ENCODE measurements at regions not wholly inside any gene's neighbourhood (a gene's known extent, or its start where the extent isn't known, plus 50 kb on each side); places are given as distances from the start of the nearest gene placed in this dataset.

DNA sequence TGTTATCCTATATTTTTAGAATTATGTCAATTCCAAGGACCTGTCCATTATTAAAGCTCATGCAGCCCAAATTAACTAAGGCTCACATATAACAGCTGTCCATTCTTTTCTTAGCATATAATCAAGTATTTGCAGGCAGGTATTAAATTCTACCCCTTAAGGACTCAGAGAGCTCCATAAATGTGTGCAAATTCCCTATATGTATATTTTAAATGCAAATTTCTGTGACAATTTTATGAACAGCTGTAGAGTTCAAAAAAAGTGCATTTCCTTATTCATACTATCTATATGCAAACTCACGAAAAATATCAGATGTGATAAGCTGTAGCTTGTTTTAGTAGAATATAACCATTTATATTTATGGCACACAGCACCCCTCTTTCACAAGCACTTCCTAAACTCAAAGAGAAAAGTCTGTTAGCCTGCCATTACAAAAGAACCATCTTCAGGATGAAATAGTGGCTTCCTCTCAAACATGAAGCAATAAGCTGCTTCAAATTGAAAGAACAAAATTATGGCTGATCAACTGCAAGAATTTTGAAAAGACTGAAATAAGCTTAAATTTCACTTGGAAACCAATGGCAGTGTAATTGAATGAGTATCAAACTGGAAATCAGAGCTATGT is 155.0 kb upstream of the REG3G start:
- H3K27ac ChIP-seq, result no peak overlapping the region
- no peak for TF ChIP-seq CTCF (IDR thresholded peaks at IDR 0.05)
- H3K4me3 ChIP-seq, result no peak overlapping the region
- no peak for DNase-seq (ENCODE audit: low spot score)

DNA sequence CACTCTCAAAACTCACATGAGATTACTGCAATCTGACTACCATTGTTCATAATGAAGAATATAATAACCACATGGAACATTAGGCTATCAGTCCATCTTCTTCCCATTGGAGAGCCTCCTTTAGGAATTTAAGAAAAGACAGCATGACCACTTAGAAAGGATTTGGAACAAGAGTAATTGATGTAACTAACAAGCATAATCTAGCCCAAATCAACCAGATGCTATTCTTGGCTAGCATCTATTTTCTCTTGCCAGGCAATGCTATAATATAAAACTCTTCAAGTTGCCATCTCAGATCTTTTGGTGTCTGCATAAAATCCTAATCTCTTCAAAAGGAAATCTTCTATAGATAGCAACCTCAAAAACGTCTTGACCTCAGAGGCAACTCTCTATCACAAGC is 152.0 kb upstream of the REG3G start:
- TF ChIP-seq CTCF (IDR thresholded peaks at IDR 0.05), result no peak
- no peak overlapping the region for H3K4me3 ChIP-seq
- DNase-seq (ENCODE audit: low spot score), result no peak
- H3K27ac ChIP-seq, result no peak overlapping the region

DNA sequence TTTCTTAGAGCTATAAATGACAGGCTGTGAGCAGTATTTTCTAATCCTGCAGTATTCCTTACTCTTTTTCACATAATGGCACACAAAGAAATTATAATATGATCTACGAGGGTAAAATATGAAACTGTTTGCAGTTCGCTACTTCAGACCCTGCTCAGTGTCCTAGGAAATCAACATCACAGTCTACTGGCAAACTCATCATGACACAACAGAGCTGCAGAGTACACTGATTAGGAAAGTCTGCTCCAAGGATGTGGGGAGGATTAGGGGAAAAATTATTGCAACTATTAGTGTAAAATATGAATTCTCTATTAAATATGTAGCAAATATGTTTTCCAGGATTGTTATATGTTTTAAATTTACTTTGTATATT is 149.2 kb upstream of the REG3G start:
- no peak overlapping the region for H3K27ac ChIP-seq
- TF ChIP-seq CTCF (IDR thresholded peaks at IDR 0.05), result no peak
- H3K4me3 ChIP-seq, result no peak overlapping the region
- no peak for DNase-seq (ENCODE audit: low spot score)

GRCh38 chr2:78887446-78887845 is 138.1 kb upstream of the REG3G start:
- no peak for TF ChIP-seq CTCF (IDR thresholded peaks at IDR 0.05)
- no peak for DNase-seq (ENCODE audit: low spot score)
- no peak overlapping the region for H3K27ac ChIP-seq
- no peak overlapping the region for H3K4me3 ChIP-seq

DNA sequence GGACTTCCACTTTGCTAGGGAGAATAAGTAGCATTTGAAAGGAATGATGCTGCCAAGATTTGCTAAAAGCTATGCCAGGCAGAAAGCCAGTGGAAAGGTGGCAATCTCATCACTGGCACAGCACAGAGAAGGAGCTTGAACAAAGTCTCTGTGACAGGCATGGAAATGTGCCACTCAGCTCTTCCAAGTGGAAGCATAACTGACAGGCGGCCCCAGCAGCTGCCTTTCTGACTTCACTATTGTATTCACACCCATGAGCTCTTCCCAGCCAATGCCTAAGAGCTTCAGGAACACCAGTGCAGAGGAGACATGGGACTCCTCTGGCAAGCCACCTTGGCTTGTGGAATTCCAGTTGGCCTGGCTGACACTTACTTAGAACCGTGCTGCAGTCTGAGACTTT is 134.6 kb upstream of the REG3G start:
- no peak for DNase-seq (ENCODE audit: low spot score)
- no peak overlapping the region for H3K4me3 ChIP-seq
- TF ChIP-seq CTCF (IDR thresholded peaks at IDR 0.05), result no peak
- no peak overlapping the region for H3K27ac ChIP-seq

DNA sequence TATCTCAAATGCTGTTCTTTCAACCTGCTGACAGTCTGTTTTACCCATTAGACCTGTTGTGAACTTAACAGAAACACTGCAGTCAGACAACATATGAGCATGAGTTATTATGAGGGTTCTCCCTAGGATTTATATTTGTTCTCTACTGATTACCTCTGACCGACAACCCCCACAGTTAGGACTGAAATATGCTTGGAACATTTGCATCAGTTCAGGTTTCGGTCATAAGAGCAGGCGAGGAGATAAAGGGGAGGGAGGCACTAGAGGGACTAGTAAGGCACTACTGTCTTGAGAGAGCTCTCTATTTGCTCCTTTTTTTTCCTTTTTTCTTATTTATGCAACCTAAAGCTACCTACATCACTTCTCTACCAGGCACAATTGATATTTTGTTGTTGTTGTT is 133.2 kb upstream of the REG3G start:
- H3K4me3 ChIP-seq, result no peak overlapping the region
- no peak overlapping the region for H3K27ac ChIP-seq
- TF ChIP-seq CTCF (IDR thresholded peaks at IDR 0.05), result no peak
- no peak for DNase-seq (ENCODE audit: low spot score)

DNA sequence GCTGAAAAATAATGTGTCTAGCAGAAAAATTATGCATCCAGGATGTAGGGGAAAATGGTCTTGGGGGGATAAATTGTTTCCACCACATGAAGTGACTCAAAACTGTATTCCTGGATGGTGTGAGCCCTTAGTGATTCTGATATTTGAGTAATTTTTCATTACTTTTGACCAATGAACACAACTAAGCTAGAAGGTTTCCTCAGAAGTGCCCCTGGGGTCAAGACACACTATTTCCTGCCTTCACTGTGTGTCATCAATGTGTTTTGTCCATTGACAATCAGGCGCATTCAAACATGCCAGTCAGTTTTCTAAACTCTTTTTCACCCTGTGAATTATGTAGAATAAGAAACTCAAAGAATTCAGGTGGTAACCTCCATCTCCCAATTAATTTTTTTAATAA is 130.5 kb upstream of the REG3G start:
- TF ChIP-seq CTCF (IDR thresholded peaks at IDR 0.05), result no peak
- H3K4me3 ChIP-seq, result no peak overlapping the region
- H3K27ac ChIP-seq, result no peak overlapping the region
- DNase-seq (ENCODE audit: low spot score), result no peak

All from coronary artery (tissue), 2 donors.